ENCODE measurements at regions not wholly inside any gene's neighbourhood (a gene's known extent, or its start where the extent isn't known, plus 50 kb on each side); places are given as distances from the start of the nearest gene placed in this dataset.

DNA sequence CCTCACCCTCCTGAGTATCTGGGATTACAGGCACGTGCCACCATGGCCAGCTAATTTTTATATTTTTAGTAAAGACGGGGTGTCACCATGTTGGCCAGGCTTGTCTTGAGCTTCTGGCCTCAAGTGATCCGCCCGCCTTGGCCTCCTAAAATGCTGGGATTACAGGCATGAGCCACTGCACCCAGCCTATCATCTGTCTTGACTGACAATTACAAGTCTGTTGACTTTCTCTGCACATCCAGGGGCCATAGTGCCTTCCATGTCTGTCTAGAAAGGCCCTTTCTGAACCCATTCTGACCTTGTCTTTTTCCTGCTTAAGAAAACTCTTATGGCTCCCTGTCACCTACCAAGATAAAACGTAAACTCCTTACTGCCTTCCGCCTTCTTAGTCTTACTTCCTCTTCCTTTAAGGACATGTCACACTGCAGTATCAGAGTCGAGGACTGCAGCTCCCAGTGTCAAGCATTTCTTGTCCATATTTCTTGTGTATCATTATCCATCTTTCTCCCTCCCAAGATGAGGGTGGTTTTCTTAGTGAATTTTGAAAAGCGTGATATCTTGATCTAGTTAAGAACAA, 49.9 kb upstream of the SHB start:
- no peak for FAIRE-seq

Data from TTC549 (cell line).